ENCODE measurements at regions not wholly inside any gene's neighbourhood (a gene's known extent, or its start where the extent isn't known, plus 50 kb on each side); places are given as distances from the start of the nearest gene placed in this dataset.
A peak's percentile ranks its signal among the peaks of the same experiment; 100 is the strongest.
"Not testable (repeated sequence)": the region's sequence is repeated elsewhere in the genome, so short reads cannot be mapped to it uniquely, and the experiment has no call there.

DNA sequence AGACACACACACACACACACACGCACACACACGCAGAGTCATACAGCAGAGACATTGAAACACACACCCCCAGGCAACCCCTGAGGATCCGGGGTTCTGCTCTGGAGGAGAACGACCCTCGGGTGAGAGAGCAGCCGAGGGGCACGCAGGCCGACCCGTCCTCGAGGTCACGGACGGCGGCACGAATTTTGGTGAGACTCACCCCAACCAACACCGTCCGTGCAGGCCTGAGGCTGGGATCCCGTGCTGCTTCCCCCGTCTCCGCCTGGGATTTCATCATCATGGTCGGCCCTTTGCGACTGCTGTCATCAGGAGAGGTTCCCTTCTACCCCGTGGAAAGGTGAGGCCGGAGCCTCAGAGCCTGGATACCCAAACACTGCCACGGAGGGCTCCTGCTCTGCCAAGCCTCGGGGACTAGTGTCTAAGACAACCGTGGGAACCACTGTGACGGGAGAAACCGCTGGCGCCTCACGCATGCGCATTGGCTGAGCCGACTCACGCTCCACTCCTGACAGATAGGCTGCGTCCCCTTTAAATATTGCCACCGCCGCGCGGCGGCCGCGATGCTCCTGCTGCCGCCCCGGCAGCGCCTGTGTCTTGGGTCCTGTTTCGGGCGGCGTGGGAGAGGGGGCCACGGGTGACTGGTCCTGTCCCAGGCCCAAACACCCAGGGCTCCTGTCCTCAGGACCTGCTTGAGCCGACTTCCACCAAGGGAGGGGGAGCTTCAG, 699.1 kb upstream of the TPTE start:
- not testable (repeated sequence) for FAIRE-seq; DNase-seq (ENCODE audit: low spot score)

DNA sequence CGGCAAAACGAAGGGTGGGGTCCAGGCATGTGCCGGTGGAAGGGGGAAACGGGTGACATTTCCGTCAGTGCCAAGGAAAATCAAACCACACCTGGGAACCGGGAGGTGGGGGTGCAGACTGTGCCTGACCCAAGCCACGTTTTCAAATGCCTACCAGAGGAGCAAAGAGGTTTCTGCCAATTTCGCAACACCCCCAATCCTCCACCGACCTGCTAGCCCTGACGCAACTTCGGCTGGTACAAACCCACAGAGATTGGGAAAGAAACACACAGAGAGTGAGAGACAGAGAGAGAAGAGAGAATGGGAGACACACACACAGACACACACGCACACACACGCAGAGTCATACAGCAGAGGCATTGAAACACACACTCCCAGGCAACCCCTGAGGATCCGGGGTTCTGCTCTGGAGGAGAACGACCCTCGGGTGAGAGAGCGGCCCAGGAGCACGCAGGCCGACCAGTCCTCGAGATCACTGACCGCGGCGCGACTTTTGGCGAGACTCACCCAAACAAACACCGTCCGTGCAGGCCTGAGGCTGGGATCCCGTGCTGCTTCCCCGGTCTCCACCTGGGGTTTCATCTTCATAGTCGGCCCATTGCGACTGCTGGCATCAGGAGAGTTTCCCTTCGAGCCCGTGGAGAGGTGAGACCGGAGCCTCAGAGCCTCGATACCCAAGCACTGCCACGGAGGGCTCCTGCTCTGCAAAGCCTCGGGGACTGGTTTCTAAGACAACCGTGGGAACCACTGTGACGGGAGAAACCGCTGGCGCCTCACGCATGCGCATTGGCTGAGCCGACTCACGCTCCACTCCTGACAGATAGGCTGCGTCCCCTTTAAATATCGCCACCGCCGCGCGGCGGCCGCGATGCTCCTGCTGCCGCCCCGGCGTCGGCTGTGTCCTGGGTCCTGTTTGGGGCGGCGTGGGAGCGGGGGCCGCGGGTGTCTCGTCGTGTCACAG, 697.9 kb upstream of the TPTE start:
- FAIRE-seq: not testable (repeated sequence)

DNA sequence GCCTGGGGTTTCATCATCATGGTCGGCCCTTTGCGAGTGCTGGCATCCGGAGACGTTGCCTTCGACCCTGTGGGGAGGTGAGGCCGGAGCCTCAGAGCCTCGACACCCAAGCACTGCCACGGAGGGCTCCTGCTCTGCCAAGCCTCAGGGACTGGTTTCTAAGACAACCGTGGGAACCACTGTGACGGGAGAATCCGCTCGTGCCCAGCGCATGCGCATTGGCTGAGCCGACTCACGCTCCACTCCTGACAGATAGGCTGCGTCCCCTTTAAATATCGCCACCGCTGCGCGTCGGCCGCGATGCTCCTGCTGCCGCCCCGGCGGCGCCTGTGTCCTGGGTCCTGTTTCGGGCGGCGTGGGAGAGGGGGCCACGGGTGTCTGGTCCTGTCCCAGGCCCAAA, 690.6 kb upstream of the TPTE start:
- not testable (repeated sequence) for FAIRE-seq

More for the DNA sequence above, 697.9 kb upstream of the TPTE start:
- DNase-seq (ENCODE audit: low spot score): not testable (repeated sequence)

DNA sequence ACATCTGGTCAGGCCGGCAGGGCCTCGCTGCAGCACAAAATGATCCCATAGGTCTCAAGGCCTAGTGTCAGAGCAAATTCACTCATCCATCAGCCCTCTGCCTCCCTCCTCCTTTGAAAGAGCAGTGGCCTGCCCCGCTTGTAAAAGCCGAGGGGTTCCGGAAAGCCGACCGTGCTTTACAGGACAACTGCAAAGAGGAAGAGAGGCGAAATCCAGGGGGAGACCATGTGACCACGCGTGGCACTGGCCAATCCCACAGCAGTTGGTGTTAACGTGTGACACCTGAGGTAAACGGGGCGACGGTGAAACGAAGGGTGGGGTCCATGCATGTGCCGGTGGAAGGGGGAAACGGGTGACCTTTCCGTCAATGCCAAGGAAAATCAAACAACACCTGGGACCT, 688.6 kb upstream of the TPTE start:
- FAIRE-seq; DNase-seq (ENCODE audit: low spot score): not testable (repeated sequence)

More for the DNA sequence above, 690.6 kb upstream of the TPTE start:
- DNase-seq (ENCODE audit: low spot score): not testable (repeated sequence)

- not testable (repeated sequence) for DNase-seq (ENCODE audit: low spot score); FAIRE-seq
These were observed 684.8 kb upstream of the TPTE start for GRCh38 chr21:9836547-9836946.

DNA sequence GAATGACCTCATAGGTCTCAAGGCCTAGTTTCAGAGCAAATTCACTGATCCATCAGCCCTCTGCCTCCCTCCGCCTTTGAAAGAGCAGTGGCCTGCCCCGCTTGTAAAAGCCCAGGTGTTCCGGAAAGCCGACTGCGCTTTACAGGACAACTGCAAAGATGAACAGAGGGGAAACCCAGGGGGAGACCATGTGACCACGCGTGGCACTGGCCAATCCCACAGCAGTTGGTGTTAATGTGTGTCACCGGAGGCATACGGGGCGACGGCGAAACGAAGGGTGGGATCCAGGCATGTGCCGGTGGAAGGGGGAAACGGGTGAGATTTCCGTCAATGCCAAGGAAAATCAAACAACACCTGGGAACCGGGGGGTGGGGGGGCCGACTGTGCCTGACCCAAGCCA, 684.4 kb upstream of the TPTE start:
- FAIRE-seq; DNase-seq (ENCODE audit: low spot score): not testable (repeated sequence)

GRCh38 chr21:9837526-9837925, 683.9 kb upstream of the TPTE start:
- not testable (repeated sequence) for DNase-seq (ENCODE audit: low spot score); FAIRE-seq

DNA sequence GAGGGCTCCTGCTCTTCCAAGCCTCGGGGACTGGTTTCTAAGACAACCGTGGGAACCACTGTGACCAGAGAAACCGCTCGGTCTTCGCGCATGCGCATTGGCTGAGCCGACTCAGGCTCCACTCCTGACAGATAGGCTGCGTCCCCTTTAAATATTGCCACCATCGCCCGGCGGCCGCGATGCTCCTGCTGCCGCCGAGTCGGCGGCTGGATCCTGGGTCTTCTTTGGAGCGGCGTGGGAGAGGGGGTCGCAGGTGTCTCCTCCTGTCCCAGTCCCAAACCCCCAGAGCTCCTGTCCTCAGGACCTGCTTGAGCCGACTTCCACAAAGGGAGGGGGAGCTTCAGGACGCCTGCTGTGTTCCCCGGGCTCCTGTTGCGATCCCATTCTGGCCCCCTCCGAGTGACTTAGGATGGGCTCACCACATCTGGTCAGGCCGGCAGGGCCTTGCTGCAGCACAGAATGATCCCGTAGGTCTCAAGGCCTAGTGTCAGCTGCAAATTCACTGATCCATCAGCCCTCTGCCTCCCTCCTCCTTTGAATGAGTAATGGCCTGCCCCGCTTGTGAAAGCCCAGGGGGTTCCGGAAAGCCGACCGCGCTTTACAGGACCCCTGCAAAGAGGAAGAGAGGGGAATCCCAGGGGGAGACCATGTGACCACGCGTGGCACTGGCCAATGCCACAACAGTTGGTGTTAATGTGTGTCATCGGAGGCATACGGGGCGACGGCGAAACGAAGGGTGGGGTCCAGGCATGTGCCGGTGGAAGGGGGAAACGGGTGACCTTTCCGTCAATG, 683.2 kb upstream of the TPTE start:
- DNase-seq (ENCODE audit: low spot score) (no peak), FAIRE-seq (no peak)

- DNase-seq (ENCODE audit: low spot score) (no peak), FAIRE-seq (no peak)
These were observed 682.4 kb upstream of the TPTE start for GRCh38 chr21:9838738-9839642.

DNA sequence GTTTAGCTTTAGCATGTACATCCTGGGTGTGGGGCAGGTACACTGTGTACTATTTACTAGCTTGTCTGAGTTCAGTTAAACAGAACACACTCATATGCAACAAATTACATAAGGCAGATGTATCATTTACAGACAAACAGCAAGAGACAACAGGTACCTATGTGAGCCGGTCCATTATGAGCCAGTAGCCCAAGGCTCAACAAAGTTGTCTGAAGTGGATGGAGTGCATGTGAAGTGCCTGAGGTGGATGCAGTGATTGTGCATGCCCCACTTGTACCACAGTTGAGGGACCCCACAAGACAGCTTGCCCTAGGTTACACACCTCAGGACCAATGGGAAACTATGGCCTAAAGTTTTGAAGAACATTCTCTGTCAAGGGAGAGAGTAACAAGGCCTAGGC, 677.3 kb upstream of the TPTE start:
- DNase-seq (ENCODE audit: low spot score); FAIRE-seq: not testable (repeated sequence)

DNA sequence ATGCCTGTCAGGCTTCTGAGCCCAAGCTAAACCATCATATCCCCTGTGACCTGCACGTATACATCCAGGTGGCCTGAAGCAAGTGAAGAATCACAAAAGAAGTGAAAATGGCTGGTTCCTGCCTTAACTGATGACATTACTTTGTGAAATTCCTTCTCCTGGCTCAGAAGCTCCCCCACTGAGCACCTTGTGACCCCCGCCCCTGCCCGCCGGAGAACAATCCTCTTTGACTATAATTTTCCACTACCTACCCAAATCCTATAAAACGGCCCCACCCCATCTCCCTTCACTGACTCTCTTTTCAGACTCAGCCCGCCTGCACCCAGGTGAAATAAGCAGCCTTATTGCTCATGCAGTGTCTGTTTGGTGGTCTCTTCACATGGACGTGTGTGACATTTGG, 673.9 kb upstream of the TPTE start:
- not testable (repeated sequence) for FAIRE-seq

GRCh38 chr21:9851166-9851565, 670.2 kb upstream of the TPTE start:
- not testable (repeated sequence) for FAIRE-seq; DNase-seq (ENCODE audit: low spot score)

More for the DNA sequence above, 673.9 kb upstream of the TPTE start:
- DNase-seq (ENCODE audit: low spot score): not testable (repeated sequence)

DNA sequence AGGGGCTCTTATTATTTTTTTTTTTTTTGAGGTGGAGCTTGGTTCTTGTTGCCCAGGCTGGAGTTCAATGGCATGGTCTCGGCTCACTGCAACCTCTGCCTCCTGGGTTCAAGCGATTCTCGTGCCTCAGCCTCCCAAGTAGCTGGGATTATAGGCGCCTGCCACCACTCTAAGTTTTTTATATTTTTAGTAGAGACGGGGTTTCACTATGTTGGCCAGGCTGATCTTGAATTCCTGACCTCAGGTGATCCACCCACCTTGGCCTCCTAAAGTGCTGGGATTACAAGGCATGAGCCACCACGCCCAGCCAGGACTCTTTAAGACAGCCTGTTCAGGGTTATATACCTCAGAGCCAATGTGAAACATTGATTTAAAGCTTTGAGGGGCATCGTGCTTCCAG, 669.7 kb upstream of the TPTE start:
- not testable (repeated sequence) for DNase-seq (ENCODE audit: low spot score); FAIRE-seq

DNA sequence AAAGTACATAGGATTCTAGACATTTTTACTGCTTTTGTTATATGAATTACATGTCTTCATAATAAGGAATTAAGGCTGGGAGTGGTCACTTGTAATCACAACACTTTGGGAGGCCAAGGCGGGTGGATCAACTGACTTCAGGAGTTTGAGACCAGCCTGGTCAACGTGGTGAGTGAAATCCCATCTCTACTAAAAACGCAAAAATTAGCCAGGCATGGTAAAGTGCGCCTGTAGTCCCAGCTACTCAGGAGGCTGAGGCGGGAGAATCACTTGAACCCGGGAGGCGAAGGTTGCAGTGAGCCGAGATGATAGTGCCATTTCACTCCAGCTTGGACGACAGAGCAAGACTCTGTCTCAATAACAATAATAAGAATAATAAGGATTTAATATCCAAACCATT, 663.8 kb upstream of the TPTE start:
- not testable (repeated sequence) for FAIRE-seq; DNase-seq (ENCODE audit: low spot score)

GRCh38 chr21:9859865-9860264, 661.5 kb upstream of the TPTE start:
- DNase-seq (ENCODE audit: low spot score); FAIRE-seq: not testable (repeated sequence)

- not testable (repeated sequence) for DNase-seq (ENCODE audit: low spot score); FAIRE-seq
These were observed 658.9 kb upstream of the TPTE start for GRCh38 chr21:9862456-9862855.

DNA sequence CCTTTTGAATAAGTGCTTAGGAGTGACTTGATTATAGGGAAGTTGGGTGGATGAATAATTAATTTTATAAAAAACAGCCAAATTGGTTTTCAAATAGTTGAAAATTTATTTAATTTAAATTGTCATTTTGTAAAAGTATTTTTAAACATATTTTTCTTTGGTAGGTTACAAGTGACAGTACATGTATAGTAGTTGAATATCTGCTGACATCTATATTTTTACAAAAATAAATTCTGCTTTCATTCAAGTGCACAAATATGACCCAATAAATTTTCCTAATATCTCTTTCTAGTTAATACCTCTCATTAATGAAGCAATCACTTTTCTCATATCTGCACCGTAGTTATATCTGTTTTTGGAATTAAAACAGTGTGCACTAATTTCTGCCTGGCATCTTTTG, 653.6 kb upstream of the TPTE start:
- peak; percentile 1 for DNase-seq (ENCODE audit: low spot score)
- not testable (repeated sequence) for FAIRE-seq

GRCh38 chr21:9873096-9873495, 648.3 kb upstream of the TPTE start:
- not testable (repeated sequence) for DNase-seq (ENCODE audit: low spot score); FAIRE-seq

- not testable (repeated sequence) for DNase-seq (ENCODE audit: low spot score); FAIRE-seq
These were observed 647.2 kb upstream of the TPTE start for GRCh38 chr21:9874136-9874535.

DNA sequence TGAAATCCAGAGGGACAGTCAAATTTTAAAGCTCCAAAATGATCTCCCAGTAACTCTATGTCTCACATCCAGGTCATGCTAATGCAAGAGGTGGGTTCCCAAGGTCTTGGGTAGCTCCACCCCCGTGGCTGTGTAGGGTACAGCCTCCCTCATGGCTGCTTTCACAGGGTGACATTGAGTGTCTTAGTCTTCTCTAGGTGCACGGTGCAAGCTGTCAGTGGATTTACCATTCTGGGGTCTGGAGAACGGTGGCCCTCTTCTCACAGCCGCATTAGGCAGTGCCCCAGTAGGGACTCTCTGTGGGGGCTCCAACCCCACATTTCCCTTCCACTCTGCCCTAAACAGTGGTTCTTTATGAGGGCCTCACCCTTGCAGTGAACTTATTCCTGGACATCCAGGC, 640.0 kb upstream of the TPTE start:
- DNase-seq (ENCODE audit: low spot score); FAIRE-seq: not testable (repeated sequence)

All from RCC 7860 (cell line).